Left ventricle myocardium inferior (tissue), 1 donor: ENCODE measurements at regions not wholly inside any gene's neighbourhood (a gene's known extent, or its start where the extent isn't known, plus 50 kb on each side); places are given as distances from the start of the nearest gene placed in this dataset.
"Not testable (repeated sequence)": the region's sequence is repeated elsewhere in the genome, so short reads cannot be mapped to it uniquely, and the experiment has no call there.

Source experiments
- DNase-seq: peaks from one replicate; pipeline ENCODE4 v3.0.0-alpha.2; 2020
- H3K27ac ChIP-seq: fragments of 200-600 bp; replicated peaks from 2 replicates; pipeline ENCODE4 v1.8.0; 2021
- H3K27me3 ChIP-seq: fragments of 200-600 bp; 2 replicates; pipeline ENCODE4 v1.8.0; 2021; ENCODE audit warnings: low read depth
- H3K36me3 ChIP-seq: fragments of 200-600 bp; 2 replicates; pipeline ENCODE4 v1.8.0; 2021
- H3K4me1 ChIP-seq: fragments of 200-600 bp; 2 replicates; pipeline ENCODE4 v1.8.0; 2021
- H3K4me3 ChIP-seq: fragments of 200-600 bp; 2 replicates; pipeline ENCODE4 v1.8.0; 2021; ENCODE audit warnings: mild to moderate bottlenecking, moderate library complexity
- H3K9me3 ChIP-seq: fragments of 200-600 bp; replicated peaks from 2 replicates; pipeline ENCODE4 v1.8.0; 2021
- intact Hi-C: fragments of 100-400 bp; cut with micrococcal nuclease; formaldehyde crosslinking; loops from one replicate; pipeline ENCODE4 v1.11.0; 2022
- TF ChIP-seq, protein P1 (sequence below): fragments of 200-600 bp; IDR thresholded peaks from 2 replicates; pipeline ENCODE4 v1.8.0; 2021; ENCODE audit warnings: antibody characterized with exemption, mild to moderate bottlenecking, borderline replicate concordance
- donor health status: DM: no; HTN: yes; CAD: no; lungs with severe emphysema.

- intact Hi-C loops, result no loop called here
- no peak for DNase-seq
- H3K27ac ChIP-seq, result no peak overlapping the region
- no peaks in the 10 kb centered on the region for H3K27me3 ChIP-seq
- H3K9me3 ChIP-seq, result peaks cover 4% of the 10 kb centered on the region
- H3K36me3 ChIP-seq, result no peaks in the 10 kb centered on the region
- TF ChIP-seq, protein P1, sequence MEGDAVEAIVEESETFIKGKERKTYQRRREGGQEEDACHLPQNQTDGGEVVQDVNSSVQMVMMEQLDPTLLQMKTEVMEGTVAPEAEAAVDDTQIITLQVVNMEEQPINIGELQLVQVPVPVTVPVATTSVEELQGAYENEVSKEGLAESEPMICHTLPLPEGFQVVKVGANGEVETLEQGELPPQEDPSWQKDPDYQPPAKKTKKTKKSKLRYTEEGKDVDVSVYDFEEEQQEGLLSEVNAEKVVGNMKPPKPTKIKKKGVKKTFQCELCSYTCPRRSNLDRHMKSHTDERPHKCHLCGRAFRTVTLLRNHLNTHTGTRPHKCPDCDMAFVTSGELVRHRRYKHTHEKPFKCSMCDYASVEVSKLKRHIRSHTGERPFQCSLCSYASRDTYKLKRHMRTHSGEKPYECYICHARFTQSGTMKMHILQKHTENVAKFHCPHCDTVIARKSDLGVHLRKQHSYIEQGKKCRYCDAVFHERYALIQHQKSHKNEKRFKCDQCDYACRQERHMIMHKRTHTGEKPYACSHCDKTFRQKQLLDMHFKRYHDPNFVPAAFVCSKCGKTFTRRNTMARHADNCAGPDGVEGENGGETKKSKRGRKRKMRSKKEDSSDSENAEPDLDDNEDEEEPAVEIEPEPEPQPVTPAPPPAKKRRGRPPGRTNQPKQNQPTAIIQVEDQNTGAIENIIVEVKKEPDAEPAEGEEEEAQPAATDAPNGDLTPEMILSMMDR, result no peak
- no peak overlapping the region for H3K4me3 ChIP-seq
- no peaks in the 10 kb centered on the region for H3K4me1 ChIP-seq
Measured at GRCh38 chr22:11253000-11253511, 4274.9 kb upstream of the OR11H1 start.

- intact Hi-C loops, H3K4me1 ChIP-seq, H3K4me3 ChIP-seq, H3K27ac ChIP-seq, H3K9me3 ChIP-seq, H3K27me3 ChIP-seq, DNase-seq, H3K36me3 ChIP-seq: not testable (repeated sequence)
Measured at GRCh38 chr22:11270981-11271380, 4257.0 kb upstream of the OR11H1 start.

DNA sequence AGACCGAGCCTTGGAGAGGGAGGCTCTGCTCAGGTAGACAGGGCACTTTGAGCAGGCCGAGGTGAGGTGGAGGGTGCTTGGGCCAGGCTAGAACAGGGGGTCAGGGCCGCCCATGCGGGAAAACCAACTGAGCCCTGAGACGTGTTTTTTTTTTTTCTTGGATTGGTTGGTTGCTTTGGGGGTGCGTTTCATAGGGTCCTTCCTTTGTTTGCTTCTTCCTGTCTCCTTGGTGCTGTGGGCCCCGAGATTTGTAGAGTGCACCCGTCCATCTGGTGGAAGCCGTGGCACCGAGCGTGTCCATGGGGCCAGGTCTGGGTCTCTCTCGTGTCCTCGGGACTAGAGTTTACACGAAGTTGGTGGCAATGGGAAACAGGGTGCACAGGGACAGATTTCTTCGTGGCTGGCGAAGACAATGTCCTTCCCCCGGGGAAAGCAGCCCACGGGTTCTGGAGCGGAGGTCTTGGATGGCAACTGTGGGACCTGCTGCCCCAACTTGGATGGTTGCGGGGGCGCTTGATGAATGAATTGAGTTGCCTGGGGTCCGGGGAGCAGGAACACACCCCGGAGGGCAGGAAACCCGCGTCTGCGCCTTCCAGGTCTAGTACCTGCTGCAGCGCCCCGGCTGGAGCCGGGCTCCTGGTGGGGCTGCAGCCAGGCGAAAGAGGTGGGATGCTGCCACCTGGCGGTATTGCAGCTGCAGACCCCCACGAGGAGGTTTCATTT lies 4242.7 kb upstream of the OR11H1 start:
- DNase-seq, H3K36me3 ChIP-seq, H3K4me3 ChIP-seq, H3K27ac ChIP-seq, H3K4me1 ChIP-seq, intact Hi-C loops, H3K27me3 ChIP-seq: not testable (repeated sequence)
- H3K9me3 ChIP-seq, result peaks cover 37% of the 10 kb centered on the region

DNA sequence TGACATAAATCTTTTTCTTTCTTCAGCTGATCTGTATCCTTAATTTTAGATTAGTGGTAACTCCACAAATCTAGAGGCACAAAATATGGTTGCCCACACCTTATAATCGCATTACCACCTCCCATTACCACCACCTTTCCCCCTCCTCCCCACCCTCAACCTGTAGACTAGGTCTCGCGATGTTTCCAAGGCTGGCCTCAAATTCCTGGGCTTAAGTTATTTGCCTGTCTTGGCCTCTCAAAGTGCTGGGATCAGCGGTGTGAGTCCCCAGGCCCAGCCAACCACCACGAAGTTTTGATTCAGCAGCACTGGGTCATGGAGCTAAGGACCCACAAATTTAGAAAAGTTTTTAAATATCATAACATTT lies 4242.2 kb upstream of the OR11H1 start:
- not testable (repeated sequence) for DNase-seq
- H3K9me3 ChIP-seq, result peaks cover 40% of the 10 kb centered on the region

GRCh38 chr22:11288246-11289220 lies 4239.5 kb upstream of the OR11H1 start:
- H3K36me3 ChIP-seq, H3K27ac ChIP-seq, H3K27me3 ChIP-seq, H3K4me1 ChIP-seq, H3K4me3 ChIP-seq, DNase-seq, intact Hi-C loops: not testable (repeated sequence)
- peaks cover 58% of the 10 kb centered on the region for H3K9me3 ChIP-seq

More for the DNA sequence above, 4242.2 kb upstream of the OR11H1 start:
- H3K36me3 ChIP-seq, H3K4me3 ChIP-seq, H3K27me3 ChIP-seq, intact Hi-C loops, H3K27ac ChIP-seq, H3K4me1 ChIP-seq: not testable (repeated sequence)

- H3K9me3 ChIP-seq, result peaks cover 73% of the 10 kb centered on the region
- H3K27me3 ChIP-seq, H3K27ac ChIP-seq, DNase-seq, H3K4me1 ChIP-seq, H3K36me3 ChIP-seq, intact Hi-C loops, H3K4me3 ChIP-seq: not testable (repeated sequence)
Measured at GRCh38 chr22:11298126-11298893, 4229.7 kb upstream of the OR11H1 start.

DNA sequence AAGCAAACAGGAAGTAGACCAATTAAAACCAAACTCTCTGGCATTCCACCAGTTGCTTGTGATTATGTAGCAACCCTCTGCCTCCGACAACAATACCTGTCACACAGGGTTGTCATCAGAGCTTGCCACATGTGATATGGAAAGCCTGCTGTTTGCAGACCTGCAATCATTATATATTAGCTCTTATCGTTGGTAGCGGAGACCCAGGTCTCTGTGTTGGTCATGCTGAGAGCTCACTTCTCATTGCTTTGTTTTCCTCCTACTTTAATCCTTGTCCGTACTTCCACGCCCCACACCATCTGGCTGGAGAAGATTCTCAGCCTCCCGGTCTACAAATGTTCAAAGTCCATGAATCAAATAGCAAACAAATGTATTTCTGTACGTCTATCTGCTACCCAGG lies 4225.6 kb upstream of the OR11H1 start:
- H3K9me3 ChIP-seq, result peaks cover 75% of the 10 kb centered on the region
- intact Hi-C loops, result not testable (repeated sequence)

DNA sequence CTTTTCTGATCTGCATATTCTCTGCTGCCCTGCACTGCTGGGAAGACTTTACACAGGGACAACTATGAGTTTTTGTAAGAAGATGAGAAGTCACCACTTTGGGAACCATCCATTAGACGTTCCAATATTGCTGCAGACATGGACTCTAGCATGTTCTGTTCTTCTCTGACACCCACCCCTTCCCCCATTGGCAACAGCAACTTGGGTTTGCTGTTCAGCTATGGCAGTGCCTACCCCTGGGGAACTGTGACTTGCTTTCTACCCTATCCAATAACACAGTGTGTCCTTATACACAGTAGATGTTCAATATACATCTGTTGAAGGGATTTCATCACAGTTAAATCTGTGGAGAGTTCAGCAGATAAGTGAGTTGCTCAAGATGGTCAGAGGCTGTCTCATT lies 4225.1 kb upstream of the OR11H1 start:
- H3K27ac ChIP-seq, intact Hi-C loops, H3K4me3 ChIP-seq, H3K4me1 ChIP-seq, H3K36me3 ChIP-seq, DNase-seq, H3K27me3 ChIP-seq: not testable (repeated sequence)
- H3K9me3 ChIP-seq, result peaks cover 77% of the 10 kb centered on the region

More for the DNA sequence above, 4225.6 kb upstream of the OR11H1 start:
- DNase-seq, H3K4me3 ChIP-seq, H3K4me1 ChIP-seq, H3K27ac ChIP-seq, H3K27me3 ChIP-seq, H3K36me3 ChIP-seq: not testable (repeated sequence)

DNA sequence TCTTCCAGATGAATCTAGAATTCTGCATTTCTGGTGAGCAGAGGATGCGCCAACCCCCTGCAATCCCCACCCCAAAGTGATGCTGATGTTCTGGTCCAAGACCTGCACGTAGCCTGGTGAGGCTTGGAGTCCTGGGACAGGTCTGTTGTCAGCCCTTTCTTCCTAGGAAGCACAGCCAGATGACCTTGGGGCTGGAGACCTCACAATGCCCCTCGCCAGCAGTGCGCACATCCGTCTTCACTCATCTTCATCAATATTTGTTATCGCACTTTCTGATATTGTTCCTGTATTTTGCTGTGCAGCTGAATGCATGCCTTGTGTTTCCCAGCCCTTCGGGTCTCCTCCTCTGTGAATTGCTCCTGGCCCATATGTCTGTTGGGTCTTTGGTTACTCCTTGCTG lies 4222.8 kb upstream of the OR11H1 start:
- H3K4me1 ChIP-seq, DNase-seq, H3K27ac ChIP-seq, H3K36me3 ChIP-seq, H3K27me3 ChIP-seq, H3K4me3 ChIP-seq, intact Hi-C loops: not testable (repeated sequence)
- peaks cover 78% of the 10 kb centered on the region for H3K9me3 ChIP-seq

DNA sequence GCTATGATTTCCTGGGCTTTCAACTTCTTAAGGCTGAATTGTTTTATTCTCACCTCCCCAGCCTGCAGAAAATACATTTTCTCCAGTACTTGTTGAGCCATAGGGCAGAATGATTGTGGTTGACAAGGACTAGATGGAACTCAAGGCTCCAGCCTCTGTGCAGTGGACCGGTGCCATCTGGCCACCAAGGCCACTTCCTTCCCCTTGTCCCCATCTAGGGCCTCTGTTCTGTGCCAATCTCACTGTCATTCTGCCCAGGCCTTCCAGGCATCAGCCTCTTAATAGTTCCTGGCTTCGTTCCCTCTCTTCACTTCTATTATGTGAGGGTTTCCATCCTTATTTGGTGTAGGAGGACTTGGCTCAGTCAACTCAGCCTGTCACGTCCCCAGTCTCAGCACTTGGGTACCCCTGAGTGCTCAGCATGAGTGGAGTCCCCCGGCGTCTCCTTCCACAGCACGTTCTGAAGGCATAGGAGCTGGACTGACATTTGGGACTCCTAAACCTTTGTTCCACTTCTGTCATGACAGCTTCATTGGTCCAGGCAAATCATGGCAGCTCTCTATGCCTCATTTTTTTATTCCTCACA lies 4221.0 kb upstream of the OR11H1 start:
- intact Hi-C loops, H3K27me3 ChIP-seq, H3K4me1 ChIP-seq, H3K4me3 ChIP-seq, DNase-seq, H3K27ac ChIP-seq, H3K36me3 ChIP-seq: not testable (repeated sequence)
- H3K9me3 ChIP-seq, result peaks cover 70% of the 10 kb centered on the region
